ENCODE measurements at regions not wholly inside any gene's neighbourhood (a gene's known extent, or its start where the extent isn't known, plus 50 kb on each side); places are given as distances from the start of the nearest gene placed in this dataset.

DNA sequence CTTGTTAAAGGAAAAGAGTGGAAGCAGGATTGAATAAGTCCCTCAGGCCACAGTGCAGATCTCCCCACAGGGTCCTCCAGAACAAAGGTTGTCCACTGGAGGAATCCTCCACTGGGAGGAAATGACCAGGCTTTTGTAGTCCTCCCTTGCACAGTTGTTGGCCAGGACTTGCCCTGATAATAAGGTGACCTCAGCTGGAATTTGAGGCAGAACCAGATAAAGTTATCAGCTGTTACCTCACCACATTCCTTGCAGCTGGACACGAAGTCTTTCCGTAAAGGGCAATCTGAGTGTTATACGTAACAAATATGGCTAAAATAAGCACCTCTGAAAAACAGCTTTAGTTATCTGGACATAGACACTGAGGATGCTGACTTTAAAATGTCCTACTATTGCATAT lies 83.5 kb upstream of the NAALADL2 start:
- DNase-seq (ENCODE audit: low read depth in 2 of 3, low spot score in 2 of 3): no peak

DNA sequence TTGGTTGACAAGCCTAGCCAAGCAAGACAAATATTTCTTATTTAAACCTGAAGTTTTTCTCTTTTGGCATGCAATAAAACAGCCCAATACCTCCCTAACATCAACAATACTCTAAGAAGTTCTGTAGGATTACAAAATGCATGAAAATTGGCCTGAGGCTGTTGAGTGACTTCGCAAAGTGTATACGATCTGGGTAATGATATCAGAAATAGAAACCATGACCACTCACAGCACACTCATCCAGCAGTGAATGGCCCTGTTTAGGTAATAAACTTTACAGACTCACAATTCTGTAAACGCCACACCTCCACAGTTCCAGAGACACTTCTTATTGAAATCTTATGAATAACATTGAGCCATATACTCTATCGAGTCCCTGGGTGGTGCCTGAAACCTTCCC lies 83.0 kb upstream of the NAALADL2 start:
- DNase-seq (ENCODE audit: low read depth in 2 of 3, low spot score in 2 of 3): no peak

DNA sequence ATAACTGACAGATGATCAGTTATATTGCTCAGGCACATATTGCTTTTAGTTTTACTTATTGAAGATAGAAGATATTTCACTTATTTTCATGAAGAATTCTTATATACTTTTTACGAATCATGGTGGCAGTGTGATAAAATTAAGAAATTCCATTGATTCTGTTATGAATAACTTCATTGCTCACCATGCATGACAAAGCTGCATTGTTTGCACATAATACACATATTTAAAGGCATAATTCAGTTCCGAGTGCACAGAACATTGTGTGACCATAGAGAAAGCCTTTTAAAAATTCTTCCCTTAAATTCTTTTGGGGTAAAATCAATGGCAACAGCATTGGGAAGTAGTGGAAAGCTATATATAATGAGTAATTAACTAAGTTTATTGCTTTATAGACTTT lies 82.5 kb upstream of the NAALADL2 start:
- DNase-seq (ENCODE audit: low read depth in 2 of 3, low spot score in 2 of 3): no peak

DNA sequence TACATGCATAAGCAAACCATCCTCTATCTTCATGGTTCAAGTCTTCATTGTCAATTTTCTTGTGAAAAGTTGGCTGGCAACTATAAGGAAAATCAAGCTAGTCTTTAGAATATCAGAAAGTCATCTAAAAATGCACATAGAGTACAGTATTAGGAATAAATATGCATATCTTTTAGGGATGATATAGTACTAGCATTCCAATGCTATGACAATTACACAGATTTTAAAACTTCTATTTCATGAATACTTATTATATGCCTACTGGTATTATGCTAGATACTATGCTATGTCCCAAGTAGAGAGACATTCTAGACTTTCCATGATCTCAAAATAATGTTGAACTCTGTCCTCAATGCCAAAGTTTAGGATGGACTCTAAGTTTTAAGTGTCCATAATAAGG lies 81.3 kb upstream of the NAALADL2 start:
- no peak for DNase-seq (ENCODE audit: low read depth in 2 of 3, low spot score in 2 of 3)

DNA sequence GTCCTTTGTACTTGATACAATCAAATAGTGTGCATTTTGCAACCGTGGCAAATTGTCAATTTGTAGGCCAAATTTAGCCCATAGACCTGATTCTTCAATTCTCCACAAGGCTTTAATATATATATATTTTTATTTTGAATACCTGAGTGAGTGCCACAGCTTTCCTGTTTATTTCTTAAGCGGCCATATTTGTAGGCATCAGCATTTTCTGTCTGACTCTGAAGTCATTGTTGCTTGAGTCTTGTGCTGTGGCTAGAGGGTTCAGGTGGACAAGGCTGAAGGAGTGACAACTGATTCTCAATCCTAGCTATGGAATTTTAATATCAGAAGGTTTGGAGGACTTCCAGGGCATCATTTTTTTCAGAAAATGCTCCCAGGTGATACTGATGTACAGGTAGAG lies 75.6 kb upstream of the NAALADL2 start:
- no peak for DNase-seq (ENCODE audit: low read depth in 2 of 3, low spot score in 2 of 3)

DNA sequence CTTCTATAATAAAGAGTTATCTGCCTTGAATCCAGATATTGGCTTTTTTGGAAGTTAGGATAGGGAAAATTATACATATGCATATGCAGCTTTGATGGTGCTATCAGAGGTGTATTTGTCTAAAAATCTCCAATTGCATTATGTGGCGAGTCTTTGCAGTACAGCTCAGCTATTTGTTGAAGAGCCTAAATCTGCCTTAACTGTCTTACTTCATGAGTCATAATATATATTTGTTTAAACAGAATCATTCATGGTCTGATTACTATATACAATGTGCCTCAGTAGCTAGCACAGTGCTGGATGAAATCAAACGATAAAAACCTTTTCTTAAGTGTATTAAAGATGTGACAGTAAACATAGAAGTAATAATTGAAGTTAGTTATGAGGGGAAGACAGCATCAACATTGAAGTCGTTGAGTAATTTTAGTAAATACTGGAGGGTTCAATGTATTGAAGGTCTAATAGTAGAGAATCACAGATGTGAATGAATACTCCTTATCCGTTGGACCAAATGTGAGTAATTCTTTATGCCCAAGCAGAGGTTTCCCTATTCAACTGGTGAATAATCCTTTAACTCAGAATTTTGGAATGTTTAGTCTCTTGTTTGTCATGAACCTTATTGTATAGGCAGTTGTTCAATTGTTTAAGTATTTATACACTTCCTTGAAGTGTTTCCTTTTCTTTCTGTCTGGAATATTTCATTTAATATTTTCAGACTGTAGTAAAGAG lies 74.8 kb upstream of the NAALADL2 start:
- no peak for DNase-seq (ENCODE audit: low read depth in 2 of 3, low spot score in 2 of 3)

DNA sequence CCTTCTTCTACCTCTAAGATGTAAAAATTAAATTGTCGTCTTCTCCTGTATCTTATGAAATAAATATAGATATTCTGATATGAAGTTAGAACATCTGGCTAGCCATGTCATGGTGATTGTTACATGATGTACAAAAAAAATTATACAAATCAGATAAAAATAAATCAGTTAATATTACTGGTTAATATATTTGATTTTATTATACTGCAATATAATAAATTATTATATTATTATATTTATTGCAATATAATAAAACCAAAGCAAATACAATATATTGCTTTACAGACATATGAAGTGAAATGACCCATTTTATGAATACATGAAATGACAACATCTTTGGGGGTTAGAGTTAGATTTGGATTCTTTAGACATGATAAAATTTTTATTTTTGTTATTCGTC lies 72.3 kb upstream of the NAALADL2 start:
- no peak for DNase-seq (ENCODE audit: low read depth in 2 of 3, low spot score in 2 of 3)

DNA sequence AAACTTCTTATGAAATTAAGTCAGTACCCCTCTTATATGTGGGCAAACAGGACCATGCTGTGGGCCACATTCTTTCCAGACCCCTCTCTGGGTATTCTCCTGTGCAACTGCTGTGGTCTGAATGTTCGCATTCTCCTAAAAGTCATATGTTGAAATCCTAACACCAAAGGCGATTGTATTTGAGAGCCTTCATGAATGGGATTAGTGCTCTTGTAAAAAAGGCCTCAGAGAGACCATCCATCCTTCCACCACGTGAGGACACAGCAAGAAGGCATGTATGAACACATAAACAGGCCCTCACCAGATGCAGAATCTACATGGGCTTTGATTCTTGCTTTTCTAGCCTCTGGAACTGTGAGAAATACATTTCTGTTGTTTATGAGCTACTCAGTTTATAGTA lies 68.0 kb upstream of the NAALADL2 start:
- no peak for DNase-seq (ENCODE audit: low read depth in 2 of 3, low spot score in 2 of 3)

DNA sequence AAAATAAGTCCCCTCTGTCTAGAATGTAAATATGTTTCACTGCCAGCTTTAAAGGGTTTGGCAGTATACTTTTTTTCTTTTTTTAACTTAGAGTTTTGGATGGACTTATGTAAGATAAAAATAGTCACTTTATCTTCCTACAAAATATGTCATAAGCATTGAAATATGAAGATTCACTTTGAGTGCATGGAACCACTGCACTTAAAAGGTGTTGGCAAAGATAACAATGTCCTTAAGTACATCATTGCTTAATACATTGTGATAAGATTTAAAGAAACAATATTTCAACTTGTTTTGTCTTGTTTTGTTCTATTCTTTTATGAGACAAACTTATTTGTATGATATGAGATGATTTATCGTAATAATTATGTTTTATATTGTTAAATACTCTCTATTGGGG lies 66.3 kb upstream of the NAALADL2 start:
- DNase-seq (ENCODE audit: low read depth in 2 of 3, low spot score in 2 of 3): no peak
